SHP77 treated with DMSO at 0.1 percent for 48 hours (cell line): ENCODE measurements at regions not wholly inside any gene's neighbourhood (a gene's known extent, or its start where the extent isn't known, plus 50 kb on each side); places are given as distances from the start of the nearest gene placed in this dataset.
A peak's percentile ranks its signal among the peaks of the same experiment; 100 is the strongest.

Experiments
- DNase-seq: peaks from one replicate; lab custom pipeline; 2025; lab: John Stamatoyannopoulos, UW

- DNase-seq: no peak
These were observed 223.3 kb upstream of the KCNJ16 start for GRCh38 chr17:69851736-69852135.

DNA sequence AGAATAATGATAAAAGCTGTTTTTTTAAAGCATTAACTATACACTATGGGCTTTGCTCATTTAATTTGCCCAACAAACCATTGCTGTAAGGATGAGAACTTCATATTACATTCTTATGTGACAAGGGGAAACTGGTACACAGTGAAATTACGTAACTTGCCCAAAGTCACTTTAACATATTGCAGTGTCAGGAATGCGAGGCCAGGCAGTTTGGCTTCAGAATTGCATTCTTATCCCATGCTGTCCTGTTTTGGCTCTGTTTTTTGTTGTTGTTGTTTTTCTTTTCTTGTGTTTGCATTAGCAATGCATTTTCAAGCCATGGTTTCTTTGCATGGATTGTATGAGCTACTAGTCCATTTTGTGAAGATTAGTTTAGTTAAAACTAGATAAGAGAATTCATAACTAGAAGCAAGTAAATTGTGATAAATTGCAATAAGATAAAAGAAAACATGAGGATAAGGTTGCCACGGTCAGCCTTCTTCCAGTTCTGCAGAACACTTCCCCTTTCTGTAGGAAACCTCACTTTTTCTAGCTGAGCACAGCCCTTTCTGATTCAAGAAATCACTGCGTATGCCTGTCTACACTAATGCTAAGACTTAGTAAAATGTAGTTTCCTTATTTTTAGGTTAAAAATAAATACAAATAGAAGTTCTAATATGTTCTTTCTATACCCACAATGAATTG, 221.3 kb upstream of the KCNJ16 start:
- no peak for DNase-seq

DNA sequence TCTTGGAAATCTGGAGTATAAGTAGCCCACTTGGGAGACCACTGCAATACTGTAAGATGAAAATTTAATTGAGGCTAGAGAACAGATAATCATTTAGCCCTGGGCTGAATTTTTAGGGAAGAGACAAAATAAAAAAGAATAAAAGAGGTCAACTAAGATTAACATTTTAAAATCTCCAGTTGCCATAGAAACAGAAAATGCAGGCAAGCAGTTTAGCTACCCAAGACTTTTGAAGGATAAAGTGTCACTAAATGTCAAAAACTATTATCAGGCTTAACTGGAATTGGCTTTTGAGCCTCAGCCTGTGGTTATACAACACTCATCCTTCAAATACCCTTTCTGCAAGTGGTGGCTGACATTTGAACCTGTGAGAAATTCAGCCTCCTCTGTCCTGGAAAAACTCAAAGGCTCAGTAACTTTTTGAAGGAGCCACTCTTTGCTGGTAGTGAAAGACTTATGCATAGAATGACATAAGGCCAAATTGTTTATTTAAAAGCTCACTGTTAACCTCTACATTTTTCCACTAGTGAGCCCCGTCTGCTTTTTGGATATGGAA, 220.7 kb upstream of the KCNJ16 start:
- DNase-seq: no peak

- no peak for DNase-seq
These were observed 218.1 kb upstream of the KCNJ16 start for GRCh38 chr17:69856946-69857345.

GRCh38 chr17:69857412-69857835, 217.6 kb upstream of the KCNJ16 start:
- peak; percentile 14 for DNase-seq

DNA sequence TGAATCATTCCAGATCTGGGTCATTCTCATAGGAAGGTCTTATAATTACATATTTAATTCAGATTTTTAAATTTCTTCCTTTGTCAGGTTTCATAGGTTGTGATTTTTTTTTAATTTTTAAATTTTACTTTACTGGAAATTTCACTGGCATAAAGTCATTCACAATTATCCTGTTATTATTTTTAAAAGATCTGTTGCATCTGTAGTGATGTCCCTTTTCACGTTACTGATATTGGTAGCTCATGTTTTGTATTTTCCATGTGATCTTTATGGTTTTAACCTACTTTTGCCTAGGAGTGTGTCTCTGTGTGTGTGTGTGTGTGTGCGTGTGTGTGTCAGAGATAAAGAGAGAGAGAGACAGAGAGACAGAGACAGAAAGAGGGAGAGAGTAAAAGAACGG, 216.6 kb upstream of the KCNJ16 start:
- no peak for DNase-seq

DNA sequence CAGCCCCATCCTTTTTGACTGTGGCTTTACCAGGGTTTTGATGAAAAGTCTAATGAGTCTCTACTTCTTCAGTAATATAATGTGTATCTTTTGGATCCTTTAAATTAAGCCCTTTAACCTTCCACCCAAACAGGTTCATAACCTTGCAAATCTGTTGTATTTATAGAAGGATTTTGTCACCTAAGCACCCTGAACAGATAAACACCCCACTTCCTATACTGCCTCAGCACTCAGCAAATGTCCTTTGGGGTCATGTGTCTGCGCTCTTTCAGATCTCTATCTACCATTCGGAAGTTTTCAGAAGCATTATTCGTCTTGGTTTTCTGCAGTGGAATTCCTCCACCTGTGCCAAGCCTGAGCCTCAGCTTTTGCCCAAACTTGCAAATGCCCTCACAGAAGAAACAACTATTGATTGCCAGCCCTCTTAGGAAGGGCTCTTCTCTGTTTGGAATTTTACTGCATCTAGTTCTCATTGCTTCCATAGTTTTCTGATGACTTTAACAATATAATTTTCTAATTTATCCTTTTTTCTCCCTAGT, 214.8 kb upstream of the KCNJ16 start:
- DNase-seq: no peak

DNA sequence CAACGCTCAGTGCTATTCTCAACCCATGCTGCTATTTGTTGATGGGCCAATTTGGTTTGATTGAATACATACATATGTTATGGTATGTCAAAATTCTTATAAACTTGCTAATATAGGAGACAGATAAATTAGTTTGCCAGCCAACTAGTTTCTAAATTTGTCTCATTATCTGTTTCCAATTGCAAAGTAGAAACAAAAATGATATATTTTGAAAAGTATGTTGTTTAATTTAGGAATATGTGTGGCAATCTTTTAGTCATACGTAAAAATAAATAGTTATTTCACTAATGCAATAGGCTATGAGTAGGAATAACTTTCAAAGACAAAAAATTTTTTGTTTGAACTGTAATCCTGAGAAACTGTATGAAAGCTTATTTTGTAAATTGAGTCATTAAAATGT, 210.6 kb upstream of the KCNJ16 start:
- no peak for DNase-seq

DNA sequence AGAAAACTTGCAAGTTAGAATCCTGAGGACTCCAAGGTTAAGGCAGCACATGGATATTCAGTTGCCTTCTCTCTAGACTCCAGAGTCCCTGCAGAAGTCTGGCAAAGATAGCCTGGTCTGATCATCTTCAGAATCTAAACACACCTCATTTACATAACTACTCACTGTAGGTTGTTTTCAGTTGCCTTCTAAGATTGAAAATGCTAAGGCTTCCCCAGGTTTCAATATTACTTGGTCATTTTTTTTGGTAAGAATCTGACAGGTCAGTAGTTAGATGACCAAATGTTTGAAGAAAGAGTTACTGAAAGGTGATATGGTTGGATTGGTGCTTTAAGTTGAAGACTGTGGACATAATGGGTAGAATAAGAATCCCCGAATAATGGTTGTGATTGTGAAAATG, 205.4 kb upstream of the KCNJ16 start:
- DNase-seq: no peak

DNA sequence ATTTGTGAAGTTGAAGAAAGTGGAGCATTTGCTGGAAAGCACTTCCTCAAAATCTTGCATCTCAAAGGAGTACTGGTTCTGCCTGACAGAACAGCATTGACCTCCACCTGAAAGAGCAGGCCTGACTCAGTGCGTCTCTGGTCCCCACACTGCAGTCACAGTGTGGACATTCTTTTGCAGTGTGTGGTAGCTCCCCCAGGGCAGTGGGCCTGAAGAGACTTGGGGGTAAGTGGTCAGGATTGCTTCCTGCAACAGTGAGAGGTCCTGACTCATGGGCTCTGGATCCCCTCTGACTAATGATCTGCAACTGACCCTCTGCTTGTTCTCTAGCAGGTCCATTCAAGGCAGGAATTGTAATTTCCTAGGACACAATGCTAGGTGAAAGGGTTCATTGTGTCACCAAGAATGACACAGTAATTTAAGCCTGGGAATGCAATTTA, 204.9 kb upstream of the KCNJ16 start:
- DNase-seq: no peak

- DNase-seq: no peak
These were observed 204.2 kb upstream of the KCNJ16 start for GRCh38 chr17:69870751-69871199.

- no peak for DNase-seq
These were observed 203.7 kb upstream of the KCNJ16 start for GRCh38 chr17:69871318-69871717.

DNA sequence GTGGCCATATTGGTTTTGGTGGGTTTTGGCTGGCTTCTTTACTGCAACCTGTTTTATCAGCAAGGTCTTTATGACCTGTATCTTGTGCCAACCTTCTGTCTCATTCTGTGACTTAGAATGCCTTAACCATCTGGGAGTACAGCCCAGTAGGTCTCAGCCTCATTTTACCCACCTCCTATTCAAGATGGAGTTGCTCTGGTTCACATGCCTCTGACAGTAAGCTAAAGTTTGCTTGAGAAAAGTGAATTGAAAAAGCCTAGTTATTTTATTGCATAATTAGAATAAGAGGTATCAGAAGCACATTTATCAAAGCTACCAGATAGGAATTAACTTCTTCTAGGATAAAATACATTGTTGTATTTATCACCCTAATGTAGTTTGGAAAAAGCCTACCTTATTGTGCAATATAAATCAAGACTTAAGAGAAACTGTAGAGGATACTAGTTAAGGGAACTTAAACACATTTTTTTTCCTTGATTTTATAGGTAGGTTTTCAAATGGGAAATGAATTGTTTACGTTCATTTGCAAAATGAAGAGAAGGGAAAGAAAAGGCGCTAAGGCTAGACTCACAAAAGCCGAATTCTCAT, 202.3 kb upstream of the KCNJ16 start:
- DNase-seq: no peak

- DNase-seq: no peak
These were observed 200.8 kb upstream of the KCNJ16 start for GRCh38 chr17:69874175-69874670.

DNA sequence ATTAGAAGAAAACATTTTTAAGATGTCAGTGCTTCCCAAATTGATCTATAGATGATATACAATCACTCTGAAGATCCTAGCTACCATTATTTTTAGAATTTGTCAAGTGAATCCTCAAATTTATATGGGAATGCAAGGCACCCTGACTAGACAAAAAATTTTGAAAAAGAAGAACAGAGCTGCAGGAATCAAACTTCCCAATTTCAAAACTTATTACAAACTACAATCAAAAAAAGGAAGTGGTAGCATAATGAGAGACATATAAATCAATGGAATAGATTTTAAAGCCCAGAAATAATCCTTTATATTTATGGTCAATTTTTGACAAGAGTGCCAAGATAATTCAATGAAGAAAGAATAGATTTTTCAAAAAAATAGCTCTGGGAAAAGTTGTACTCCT, 198.3 kb upstream of the KCNJ16 start:
- no peak for DNase-seq

- DNase-seq: no peak
These were observed 196.4 kb upstream of the KCNJ16 start for GRCh38 chr17:69878661-69879060.

DNA sequence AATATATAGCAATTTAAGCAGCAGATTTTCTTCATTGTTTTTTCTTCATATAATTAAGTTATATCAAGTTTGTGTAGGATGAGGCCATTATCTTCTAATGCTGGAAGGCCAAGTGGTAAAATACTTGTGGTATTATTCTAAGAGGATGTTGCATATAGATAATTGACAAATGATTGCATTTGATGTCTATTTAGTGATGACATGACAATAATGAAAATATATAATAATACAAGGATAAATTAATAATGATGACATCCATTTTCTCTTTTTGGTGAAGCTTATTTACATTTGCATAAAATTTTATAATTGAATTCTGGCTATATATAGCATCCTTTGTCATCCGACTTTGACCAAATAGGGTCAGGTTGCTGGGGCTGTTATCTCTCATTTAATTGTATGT, 195.4 kb upstream of the KCNJ16 start:
- no peak for DNase-seq

GRCh38 chr17:69880591-69881112, 194.4 kb upstream of the KCNJ16 start:
- no peak for DNase-seq

GRCh38 chr17:69882281-69882680, 192.7 kb upstream of the KCNJ16 start:
- DNase-seq: no peak

DNA sequence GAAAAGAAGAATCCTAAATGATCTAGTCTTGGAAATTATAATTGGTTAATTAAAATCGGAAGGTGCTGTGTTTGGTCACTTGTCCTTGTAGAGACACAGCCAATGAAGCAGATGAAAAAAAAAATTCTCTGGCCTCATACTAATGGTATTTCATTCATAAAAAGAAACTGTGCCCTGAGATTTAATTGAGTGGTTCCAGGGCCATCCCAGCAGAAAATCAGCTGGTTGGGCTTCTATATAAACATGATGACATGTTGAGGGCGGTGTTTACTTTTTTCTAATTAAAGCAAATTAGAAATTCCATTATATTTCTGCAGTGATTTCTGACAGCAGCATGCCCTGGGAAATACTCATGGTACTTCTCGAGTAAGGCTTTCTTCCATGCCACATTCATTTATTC, 191.9 kb upstream of the KCNJ16 start:
- DNase-seq: no peak

GRCh38 chr17:69884356-69884755, 190.7 kb upstream of the KCNJ16 start:
- DNase-seq: no peak

DNA sequence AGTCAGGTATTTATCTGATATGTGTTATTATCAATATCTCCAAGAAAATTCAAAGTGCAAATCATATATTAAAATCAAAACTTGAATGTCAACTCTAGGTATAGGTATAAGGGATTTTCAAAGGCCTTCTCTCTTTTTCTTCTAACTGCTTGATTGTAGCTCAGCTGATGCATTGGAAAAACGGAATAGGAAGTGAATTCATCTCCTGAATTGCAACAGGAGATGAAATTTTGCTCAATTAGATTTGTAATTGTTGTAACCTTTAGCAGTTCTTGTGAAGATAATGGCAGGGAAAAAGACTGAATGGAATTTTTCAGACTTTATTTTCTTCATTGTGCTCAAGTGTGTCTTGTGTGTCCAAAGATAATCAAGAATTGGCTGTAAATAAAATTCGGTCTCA, 190.2 kb upstream of the KCNJ16 start:
- DNase-seq: no peak

- DNase-seq: no peak
These were observed 176.4 kb upstream of the KCNJ16 start for GRCh38 chr17:69898601-69899000.
